Left kidney (tissue), 1 donor: ENCODE measurements at regions not wholly inside any gene's neighbourhood (a gene's known extent, or its start where the extent isn't known, plus 50 kb on each side); places are given as distances from the start of the nearest gene placed in this dataset.
A peak's percentile ranks its signal among the peaks of the same experiment; 100 is the strongest.

Source experiments
- DNase-seq: peaks from one replicate; pipeline ENCODE4 v3.0.0-alpha.2; 2013

DNA sequence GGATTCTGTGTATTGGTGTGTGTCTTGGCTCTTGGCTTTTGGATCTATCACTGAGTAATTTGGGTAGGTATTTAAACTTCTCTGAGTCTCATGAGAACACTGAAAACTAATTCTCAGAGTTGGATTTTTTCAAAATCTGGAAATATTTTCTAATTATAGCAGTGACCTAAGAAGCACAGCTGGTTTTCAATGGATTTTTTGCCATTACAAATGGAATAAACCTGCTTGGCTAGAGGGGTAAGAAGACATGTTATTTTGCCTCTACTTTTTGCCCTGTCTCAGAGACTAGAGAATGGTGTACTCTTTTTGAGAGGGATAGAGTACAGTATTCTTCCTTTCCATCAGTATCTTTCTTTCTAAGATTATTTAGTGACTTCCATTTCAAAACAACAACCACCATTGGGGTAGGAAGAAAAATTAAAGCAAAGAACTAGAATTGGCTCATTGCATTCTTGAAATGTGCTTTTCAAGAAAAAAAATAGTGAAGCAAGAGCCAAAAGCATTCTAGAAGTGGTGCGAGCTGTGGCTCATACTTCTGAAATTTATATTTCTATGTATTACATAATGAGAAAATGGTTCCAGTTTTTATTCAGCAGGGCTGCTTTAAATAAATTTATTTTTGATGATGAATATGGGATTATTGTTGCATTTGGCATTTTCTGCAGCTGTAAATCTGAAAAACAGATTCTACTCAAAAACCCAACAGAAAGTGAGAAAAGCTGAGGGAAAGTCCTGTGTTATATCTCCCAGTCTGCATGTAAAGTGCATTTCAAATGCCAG, 850.2 kb upstream of the SLIT2 start:
- no peak for DNase-seq

GRCh38 chr4:19400820-19401219, 850.9 kb upstream of the SLIT2 start:
- no peak for DNase-seq

GRCh38 chr4:19399001-19399400, 852.7 kb upstream of the SLIT2 start:
- no peak for DNase-seq

DNA sequence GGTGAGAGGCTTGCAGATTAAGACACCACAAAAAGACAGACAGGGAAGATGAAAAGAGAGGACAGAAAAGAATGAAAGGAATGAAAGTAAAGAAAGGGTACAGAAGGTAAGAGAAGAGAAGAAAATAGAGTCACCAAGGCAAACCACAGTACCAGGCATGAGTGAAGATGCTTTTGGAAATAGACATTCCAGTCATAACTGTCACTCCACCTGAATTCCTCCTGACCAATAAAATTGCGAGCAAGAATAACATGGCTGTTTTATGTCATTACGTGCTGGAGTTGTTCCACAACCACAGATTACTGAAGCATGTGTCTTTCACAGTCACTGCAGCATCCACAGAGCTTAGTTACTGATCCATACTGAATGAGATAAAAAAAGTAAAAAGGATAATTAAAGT, 864.9 kb upstream of the SLIT2 start:
- DNase-seq, result no peak

GRCh38 chr4:19382993-19383756, 868.5 kb upstream of the SLIT2 start:
- no peak for DNase-seq

GRCh38 chr4:19381068-19381467, 870.6 kb upstream of the SLIT2 start:
- DNase-seq, result no peak

DNA sequence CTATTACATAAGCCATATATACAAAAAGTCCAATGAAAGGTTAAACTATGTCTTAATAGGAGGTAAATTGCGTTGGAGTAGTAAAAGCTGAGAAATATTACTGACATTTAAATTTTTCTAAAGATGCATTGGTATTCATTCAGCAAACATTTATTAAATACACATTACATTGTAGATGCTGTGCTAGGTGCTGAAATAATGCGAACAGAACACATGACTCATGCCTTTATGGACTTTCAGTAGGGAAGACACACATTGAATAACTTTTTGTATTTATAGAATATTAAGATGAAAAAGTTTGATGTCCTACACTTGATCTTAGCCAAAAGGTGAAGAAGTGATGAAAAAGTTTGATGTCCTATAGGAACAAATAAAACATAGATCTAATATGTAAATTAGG, 871.1 kb upstream of the SLIT2 start:
- no peak for DNase-seq

DNA sequence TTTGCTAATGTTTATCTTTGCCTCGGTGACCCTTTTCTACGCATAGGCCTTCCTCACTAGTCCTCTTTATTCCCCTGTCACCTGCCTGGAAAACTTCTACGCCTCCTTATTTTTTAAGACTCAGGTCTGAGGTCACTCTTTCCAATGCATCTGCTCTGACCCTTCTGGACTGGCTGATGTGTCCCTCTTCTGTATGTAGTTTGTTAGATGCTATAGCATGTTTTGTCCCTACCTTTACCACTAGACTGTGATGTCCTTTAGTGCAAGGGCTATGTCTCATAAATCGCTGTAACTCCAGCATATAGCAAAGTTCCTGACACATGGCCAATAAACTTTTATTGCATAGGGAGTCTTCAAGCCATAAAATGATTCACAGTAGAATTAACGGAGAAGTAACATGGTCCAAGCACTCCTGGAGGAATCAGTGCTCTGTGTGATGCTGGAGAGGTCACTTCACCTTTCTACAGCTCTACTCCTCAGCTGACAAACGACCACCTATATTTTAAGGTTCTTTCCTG, 872.5 kb upstream of the SLIT2 start:
- peak; percentile 63 for DNase-seq

DNA sequence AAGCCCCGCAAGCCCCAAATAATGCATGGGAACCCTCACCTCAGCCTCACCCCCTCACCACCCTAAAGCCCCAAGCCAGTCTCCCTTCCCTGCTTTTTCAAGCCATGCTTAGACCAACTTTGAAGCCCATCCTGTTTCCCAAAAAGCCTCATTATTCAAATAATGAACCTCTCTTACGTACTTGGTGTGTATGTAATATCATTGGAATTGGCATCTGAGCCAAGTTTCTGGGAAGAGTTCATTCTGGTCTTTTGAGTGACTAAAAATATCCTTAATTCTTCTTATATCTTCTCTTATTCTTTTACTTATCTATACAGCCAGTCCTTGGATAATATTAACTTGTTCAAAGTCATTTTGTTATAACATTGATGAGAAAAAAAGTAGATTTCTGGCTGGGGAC, 875.8 kb upstream of the SLIT2 start:
- no peak for DNase-seq

GRCh38 chr4:19375136-19375804, 876.4 kb upstream of the SLIT2 start:
- DNase-seq, result no peak

GRCh38 chr4:19372390-19372789, 879.3 kb upstream of the SLIT2 start:
- no peak for DNase-seq

DNA sequence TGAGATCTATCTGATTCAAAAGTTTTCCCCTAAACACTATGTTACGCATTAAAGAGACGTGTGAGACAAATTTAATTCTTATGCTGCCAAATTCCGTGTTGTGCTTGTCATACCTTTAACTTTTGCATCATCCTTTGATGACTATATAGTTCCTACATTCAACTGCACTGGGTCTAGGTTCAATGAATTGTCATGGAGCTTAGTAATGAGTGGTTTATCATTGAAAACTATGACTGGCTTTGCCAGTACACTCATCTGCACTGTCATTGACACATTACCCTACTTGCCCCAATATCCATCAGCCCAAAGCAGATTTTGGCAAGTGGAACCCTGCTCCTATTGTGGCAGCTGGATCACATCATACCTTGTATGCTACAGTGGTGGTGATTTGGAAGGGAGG, 882.9 kb upstream of the SLIT2 start:
- no peak for DNase-seq

GRCh38 chr4:19366916-19367315, 884.8 kb upstream of the SLIT2 start:
- DNase-seq, result no peak

DNA sequence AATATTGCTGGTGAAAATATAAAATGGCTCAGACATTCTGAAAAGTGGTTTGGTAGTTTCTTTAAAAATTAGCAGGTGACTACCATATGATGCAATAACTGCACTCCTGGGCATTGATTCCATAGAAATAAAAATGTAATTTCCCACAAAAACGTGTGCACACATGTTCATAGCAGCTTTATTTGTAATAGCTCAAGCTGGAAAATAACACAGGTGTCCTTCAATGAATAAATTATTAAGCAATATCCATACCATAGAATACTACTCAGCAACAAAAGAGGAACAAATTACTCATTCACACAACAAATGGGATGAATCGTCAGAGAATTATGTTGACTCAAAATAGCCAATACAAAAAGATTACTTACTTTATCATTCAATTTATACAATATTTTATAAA, 893.7 kb upstream of the SLIT2 start:
- no peak for DNase-seq

DNA sequence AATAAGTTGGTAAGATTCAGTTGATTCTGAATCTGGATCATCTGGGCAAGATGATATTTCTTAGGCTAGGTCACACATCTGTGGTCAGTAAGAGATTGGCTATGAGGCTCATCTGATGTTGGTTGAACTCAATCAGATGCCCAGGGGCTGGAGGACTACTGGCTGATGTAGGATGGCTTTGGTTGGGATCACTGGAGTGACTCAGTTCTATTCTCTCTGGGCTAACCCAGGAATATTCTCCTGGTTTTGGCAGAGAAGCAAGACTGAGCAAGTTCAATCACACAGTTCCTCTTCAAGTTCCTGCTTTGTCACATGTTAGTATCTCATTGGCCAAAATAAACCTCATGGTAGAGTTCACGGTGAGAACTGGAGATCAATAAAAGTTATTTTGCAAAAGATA, 902.3 kb upstream of the SLIT2 start:
- DNase-seq, result no peak

- DNase-seq, result no peak
Observed at GRCh38 chr4:19348746-19349145, 903.0 kb upstream of the SLIT2 start.

- no peak for DNase-seq
Observed at GRCh38 chr4:19346636-19347035, 905.1 kb upstream of the SLIT2 start.

DNA sequence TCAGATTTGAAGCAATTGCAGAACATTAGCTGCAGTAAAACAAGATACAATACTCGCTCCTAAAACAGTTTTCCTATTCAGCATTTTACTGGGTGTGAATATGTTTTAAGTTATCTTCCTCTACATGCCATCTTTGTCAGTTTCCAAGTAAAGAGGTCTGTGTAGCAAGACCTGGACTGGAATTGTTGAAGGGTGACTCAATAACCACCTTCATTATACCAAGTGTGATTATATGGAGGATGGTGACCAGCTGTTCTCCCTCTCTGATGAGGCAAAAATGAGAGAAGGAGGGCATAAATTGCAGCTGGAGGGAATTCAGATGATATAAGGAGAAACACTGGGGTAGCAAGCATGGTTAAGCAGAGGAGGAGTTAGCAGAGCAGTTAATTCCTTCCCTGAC, 922.1 kb upstream of the SLIT2 start:
- no peak for DNase-seq

- no peak for DNase-seq
Observed at GRCh38 chr4:19329077-19329476, 922.6 kb upstream of the SLIT2 start.

DNA sequence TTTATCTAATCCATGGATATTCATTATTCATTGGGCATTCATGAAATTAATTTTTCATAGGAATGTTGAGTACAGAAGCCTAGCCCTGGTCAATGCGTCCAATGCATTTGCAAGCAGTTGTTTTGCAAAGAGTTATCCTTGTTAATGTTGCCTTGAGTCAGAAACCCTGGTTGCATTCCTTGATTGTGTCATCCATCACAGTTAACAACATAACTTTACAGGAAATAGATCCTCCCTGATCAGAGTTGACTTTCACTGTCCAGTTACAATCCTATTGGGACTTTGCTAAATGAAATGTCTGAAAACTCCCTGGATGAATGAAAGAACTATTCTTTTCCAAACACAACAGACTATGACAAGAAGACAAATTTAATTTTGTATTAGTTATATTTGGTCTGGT, 924.3 kb upstream of the SLIT2 start:
- no peak for DNase-seq

- no peak for DNase-seq
Observed at GRCh38 chr4:19324184-19324583, 927.5 kb upstream of the SLIT2 start.

DNA sequence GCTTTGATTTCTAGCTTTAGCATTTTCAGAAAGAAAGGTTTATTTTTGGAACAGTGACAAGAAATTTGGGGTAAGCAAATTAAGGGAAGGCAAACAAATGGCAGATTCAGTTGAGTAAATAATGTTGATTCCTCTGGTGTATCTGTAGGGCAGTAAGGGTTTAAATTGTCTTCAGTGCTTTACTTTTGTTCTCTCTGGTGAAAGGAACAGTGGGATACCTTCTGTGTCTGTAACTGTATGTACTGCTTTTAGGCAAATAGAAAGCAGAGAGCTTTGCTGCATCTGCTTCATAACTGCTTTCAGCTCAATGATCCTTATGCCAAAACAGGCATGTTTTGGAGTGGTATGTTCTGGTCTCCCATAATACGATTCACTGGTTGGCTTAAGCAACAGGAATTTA, 932.1 kb upstream of the SLIT2 start:
- no peak for DNase-seq

DNA sequence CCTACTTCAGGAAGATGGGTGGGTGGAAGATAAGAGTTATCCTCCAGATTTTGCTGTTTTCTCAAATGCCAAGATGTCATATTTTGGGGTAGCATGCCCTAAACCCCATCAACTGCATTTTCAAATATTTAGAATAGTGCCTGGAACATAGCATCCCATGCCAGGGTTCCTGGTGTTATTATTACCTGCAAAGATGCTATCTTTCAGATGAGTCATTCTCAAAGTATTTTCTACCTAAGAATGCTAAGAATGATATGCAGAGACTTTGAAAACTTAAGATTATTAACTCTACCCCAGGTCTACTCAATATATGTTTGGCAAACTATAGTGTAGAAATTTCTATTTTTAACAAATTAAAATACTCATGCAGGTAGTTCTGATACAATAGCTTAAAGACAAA, 934.3 kb upstream of the SLIT2 start:
- DNase-seq, result no peak
